ENCODE measurements at regions not wholly inside any gene's neighbourhood (a gene's known extent, or its start where the extent isn't known, plus 50 kb on each side); places are given as distances from the start of the nearest gene placed in this dataset.
"Not testable (repeated sequence)": the region's sequence is repeated elsewhere in the genome, so short reads cannot be mapped to it uniquely, and the experiment has no call there.

GRCh38 chr13:53276265-53276664 is 247.7 kb downstream of the OLFM4 start:
- DNase-seq (ENCODE audit: low read depth in 2 of 2) = no peak

GRCh38 chr13:53281677-53282076 is 253.1 kb downstream of the OLFM4 start:
- DNase-seq (ENCODE audit: low read depth in 2 of 2) = no peak

DNA sequence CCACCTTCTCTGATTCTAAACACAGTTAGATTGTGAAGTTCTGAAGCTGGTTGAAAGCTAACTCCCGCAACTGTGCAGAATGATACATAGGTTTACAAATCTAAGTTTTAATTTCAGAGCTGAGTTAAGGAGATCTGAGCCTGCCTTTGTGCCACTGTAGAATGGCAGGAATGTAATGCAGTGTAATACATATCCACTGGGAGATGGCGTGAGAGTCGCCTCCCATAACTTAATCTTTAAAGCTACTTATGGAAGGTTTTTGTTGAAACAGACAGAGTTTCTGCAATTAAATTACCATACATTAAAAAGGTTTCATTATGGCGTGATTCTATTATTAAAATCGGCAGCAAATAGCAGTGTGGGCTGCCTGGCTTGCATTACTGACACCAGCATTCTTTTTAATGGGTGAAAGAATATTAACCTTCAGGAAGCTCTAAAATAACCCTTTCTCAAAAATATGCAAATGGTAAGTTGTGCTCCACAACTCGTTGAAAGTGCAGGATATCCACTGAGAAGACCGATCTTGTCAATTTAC is 257.4 kb downstream of the OLFM4 start:
- DNase-seq (ENCODE audit: low read depth in 2 of 2) = no peak

GRCh38 chr13:53298396-53298795 is 269.8 kb downstream of the OLFM4 start:
- no peak for DNase-seq (ENCODE audit: low read depth in 2 of 2)

- no peak for DNase-seq (ENCODE audit: low read depth in 2 of 2)
Measured at GRCh38 chr13:53301449-53301848, 272.8 kb downstream of the OLFM4 start.

DNA sequence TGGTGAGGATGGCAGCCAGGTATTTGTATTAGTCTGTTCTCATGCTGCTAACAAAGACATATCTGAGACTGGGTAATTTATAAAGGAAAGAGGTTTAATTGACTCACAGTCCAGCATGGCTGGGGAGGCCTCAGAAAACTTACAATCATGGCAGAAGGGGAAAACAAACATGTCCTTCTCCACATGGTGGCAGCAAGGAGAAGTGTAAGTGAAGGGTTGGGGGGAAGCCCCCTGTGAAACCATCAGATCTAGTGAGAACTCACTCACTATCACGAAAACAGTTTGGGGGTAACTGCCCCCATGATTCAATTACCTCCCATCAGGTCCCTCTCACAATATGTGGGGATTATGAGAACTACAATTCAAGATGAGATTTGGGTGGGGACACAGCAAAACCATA is 276.8 kb downstream of the OLFM4 start:
- DNase-seq (ENCODE audit: low read depth in 2 of 2) = not testable (repeated sequence)

GRCh38 chr13:53310786-53311185 is 282.2 kb downstream of the OLFM4 start:
- DNase-seq (ENCODE audit: low read depth in 2 of 2) = no peak

- no peak for DNase-seq (ENCODE audit: low read depth in 2 of 2)
Measured at GRCh38 chr13:53311561-53311960, 282.9 kb downstream of the OLFM4 start.

DNA sequence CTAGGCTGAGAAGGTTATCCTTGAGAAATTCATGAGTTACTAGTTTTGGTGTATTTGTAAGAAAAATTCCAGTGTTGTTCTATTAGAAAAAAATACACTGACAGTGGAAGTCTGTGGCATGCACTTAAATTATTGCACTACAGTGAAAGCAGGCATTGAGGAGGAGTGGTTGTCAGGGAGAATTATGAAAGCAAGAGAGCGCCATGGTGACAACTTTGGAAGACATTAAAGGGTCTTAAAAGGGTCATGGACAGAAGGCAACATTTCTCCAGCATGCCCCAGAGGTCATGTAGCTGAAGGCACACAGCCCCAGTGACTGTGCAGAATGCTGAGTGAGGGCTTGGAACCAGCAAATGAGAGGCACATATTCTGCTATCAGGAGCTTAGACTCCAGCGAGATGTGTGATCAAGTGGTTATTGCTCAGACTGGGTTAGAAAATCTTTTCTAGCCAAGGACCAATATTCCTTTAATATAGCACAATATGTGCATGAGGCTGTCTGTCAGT is 292.7 kb downstream of the OLFM4 start:
- DNase-seq (ENCODE audit: low read depth in 2 of 2) = no peak

DNA sequence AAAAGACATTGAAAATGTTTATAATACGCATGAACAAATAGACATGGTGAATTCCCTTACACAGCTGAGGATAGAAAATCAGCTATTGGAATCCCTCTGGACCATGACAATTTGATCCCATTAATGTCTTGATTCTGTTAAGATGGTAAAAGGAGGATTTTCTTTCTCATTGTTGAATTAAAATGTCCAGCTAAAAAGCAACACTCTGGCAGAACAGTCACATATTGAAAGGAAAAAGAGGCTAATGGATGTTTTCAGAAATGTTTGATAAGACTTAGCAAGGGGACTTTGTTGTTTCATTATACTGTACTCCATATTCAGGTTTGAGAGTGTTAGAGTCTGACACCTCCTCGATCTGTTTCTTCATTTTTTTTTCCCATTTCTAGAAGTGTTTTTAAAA is 296.0 kb downstream of the OLFM4 start:
- no peak for DNase-seq (ENCODE audit: low read depth in 2 of 2)

DNA sequence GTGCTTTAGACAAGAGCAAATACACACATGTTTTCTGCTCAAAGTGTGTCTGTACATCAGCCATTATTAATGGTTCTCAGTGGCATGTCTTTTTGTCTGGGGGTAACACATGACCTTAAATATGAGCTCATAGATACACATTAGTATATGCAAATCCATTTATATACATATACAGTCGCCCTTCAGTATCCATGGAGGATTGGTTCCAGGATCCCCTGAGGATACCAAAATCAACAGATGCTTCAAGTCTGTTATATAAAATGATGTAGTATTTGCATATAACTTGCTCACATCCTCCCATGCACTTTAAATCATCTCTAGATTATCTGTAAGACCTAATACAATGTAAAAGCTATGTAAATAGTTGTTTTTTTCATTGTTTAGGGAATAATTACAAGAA is 298.1 kb downstream of the OLFM4 start:
- DNase-seq (ENCODE audit: low read depth in 2 of 2) = no peak

- no peak for DNase-seq (ENCODE audit: low read depth in 2 of 2)
Measured at GRCh38 chr13:53327680-53328315, 299.2 kb downstream of the OLFM4 start.

DNA sequence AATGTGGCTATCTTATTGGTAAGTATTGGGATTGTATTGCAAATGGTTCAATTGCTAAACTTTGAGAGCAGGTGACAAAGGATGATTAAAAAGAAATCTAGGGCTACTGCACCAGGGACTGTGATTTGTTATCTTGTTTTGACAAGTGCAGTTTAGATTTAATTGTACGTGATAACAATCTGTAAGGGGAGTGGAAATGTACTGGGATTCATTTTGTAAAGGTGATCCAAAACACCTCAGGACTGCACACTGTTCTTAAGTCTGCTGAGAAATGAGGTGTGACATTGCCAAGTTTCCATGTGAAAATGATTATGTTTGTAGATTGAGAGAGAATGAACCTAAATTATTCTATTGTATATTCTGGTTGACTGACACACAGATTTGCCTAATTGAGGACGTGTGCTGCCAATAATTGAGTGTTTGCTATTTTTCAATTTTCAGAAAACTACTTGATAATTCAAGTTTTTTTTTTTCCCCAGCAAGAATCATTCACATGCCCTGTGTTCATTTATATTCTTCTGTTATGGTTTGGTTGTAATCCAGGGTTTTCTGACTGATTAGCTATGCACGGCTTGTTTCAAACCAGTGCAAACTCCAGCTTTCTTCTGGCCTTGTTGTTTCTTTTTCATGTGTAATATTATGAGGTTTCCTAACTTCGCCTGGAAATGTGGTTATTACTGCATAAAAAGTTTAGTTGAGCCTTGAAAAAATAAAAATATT is 308.0 kb downstream of the OLFM4 start:
- DNase-seq (ENCODE audit: low read depth in 2 of 2) = no peak

DNA sequence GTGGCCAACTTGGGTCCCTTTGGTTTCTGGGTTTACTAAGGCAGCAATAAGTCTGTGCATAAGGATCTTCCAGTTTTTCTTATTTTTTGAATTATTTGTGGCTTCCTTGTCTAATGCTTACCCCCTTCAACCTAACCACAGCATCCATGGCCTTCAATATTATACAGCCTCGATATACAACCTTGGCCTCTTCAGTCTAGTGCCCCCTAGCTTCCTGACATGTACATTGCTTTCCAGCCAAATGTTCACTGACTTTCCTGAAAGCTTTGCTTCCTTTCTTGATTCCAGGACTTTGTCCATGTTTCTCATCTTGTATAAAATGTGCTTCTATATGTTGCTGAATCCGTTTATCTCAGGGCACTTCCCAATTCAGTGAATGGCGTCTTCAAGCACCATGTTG is 310.1 kb downstream of the OLFM4 start:
- no peak for DNase-seq (ENCODE audit: low read depth in 2 of 2)

DNA sequence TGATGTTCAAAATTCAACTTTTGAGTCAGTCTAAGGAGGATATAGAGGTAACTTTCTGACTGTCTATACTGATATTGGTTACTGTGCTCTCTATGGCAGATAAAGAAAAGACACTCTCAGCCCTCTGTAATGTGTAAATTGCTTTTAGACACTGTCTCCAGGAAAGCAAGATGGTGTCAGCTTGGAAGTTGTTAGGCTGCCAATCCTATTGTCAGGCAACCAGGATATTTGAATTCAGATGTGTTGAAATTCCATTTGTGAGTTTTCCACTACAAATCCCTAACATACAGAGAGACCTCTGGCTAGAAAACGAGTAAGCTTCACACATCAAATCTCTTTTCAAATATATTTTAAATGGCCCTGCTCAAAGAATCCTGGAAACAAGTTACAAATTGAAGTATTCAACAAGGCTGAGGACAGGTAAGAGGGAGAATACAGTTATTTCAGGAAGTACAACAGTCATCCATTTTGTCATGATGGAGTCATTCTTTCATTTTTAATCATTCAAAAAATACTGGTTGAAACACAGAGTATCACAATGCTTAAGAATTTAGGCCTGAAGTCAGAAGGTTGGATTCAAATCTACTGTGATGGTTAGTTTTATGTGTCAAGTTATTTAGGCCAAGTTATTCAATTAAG is 312.0 kb downstream of the OLFM4 start:
- no peak for DNase-seq (ENCODE audit: low read depth in 2 of 2)

GRCh38 chr13:53341144-53341510 is 312.5 kb downstream of the OLFM4 start:
- no peak for DNase-seq (ENCODE audit: low read depth in 2 of 2)

DNA sequence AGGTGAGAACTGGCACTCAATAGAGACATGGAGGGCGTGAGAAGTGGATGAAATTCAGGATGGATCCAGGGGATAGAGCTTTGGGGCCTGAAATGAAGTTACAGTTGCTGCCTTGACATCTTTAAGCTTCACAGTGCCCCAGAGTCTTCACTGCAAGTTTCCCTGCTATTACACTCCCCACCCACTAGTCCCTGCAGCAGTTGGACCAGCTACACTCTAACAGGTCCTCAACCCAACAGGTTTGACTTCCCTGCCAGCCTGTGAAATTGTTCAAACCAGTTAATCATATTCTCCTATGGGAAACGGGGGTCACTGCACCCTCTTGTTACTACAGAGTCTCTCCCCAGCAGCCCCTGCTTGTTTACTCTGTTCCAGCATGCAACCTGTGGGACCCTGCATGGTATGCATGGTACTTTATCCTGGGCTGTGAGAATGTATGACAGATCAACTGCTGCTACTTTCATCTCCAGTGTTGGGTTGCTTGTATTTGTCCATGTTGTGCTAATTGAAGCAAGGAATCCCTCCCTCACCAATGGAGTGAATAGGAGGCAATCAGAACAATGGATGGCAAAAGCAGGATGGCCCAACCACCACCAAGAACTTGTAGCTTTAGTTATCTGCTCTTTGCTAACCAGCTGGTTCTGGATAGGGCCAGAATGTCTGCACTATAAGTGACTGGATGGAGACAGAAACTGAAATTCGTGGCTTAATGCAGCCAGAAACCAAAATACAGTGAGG is 314.2 kb downstream of the OLFM4 start:
- no peak for DNase-seq (ENCODE audit: low read depth in 2 of 2)

DNA sequence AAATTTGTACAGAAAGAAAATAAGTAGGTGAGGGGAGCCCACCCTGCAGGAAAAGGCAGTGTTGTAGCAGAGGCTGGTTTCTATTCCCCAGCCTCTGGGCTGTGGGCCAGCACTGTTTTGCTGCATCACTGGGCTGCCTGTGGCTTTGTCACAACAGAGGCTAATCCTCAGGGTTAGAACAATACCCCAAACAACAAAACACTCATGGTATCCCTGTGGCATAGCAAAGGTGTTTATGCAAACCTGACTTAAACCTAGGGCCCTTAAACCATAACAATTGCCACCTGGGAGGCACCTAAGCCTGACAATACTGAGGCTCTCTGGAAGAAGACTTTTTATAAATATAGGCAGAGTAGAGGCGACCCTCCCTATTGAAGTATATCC is 314.7 kb downstream of the OLFM4 start:
- no peak for DNase-seq (ENCODE audit: low read depth in 2 of 2)

GRCh38 chr13:53351021-53351420 is 322.4 kb downstream of the OLFM4 start:
- DNase-seq (ENCODE audit: low read depth in 2 of 2) = no peak

DNA sequence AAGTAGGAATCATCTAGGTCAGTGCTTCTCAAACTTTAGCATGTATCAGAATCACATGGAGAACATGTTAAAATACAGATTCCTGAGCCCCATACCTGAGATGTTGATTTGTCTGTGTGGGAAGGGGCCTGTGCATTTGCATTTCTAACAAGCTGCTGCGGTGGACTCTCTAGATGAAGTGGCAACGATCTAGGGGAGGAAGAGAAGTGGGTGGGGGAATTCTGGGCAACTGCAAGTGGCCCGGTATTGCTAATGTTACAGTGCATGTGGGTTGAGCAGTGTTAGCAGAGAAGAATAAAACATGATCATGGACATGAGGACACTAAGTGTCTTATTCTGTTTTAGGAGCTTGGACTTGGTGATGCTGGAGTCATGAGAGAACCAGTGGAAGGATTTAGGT is 329.0 kb downstream of the OLFM4 start:
- DNase-seq (ENCODE audit: low read depth in 2 of 2) = no peak

DNA sequence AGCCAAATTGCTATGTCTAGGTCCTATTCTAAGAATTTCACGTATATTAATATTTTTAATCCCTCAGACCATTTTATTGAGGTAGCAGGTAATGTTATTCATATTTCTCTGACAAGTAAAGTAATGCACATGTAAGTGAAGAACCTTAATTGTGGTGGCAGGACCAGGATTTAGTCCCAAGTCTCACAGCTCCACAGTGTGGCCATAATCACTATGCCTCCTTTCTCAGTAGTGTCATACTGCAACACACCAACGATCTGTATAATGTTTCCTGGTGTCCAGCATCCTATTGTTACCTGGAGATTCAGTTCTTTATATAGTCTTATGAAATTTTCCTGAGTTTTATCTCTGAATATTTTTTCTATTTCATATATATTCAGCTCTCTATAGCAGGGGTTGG is 340.3 kb downstream of the OLFM4 start:
- no peak for DNase-seq (ENCODE audit: low read depth in 2 of 2)

GRCh38 chr13:53379485-53379884 is 350.9 kb downstream of the OLFM4 start:
- DNase-seq (ENCODE audit: low read depth in 2 of 2) = no peak

All from stimulated activated CD8-positive, alpha-beta memory T cell treated with anti-CD3 and anti-CD28 coated beads, Interleukin-2, amount 100 ng/mL, for 1 hour (primary cell).